Astrocyte (in vitro differentiated cells and primary cell): ENCODE measurements at regions not wholly inside any gene's neighbourhood (a gene's known extent, or its start where the extent isn't known, plus 50 kb on each side); places are given as distances from the start of the nearest gene placed in this dataset.

Experiments
- DNase-seq: peaks from one replicate; pipeline ENCODE4 v3.0.0-alpha.2; 2010; ENCODE audit warnings: low read depth
- FAIRE-seq: peaks from 2 replicates; lab custom pipeline; 2011; peaks lifted over from hg19 to GRCh38; lab: Jason Lieb, UNC
- H2AFZ ChIP-seq: 2 replicates; pipeline ENCODE4 v1.6.0; 2012; ENCODE audit warnings: low read depth, low read length, inconsistent platforms
- H3K27ac ChIP-seq: 2 replicates; pipeline ENCODE4 v1.5.1; 2011; ENCODE audit warnings: low read depth, low read length, inconsistent platforms
- H3K27me3 ChIP-seq: 2 replicates; pipeline ENCODE4 v1.6.0; 2011; ENCODE audit warnings: low read length, inconsistent platforms; ENCODE audit not compliant: insufficient read depth
- H3K36me3 ChIP-seq: 2 replicates; pipeline ENCODE4 v1.5.1; 2011; ENCODE audit warnings: low read length, inconsistent platforms; ENCODE audit not compliant: insufficient read depth
- H3K4me1 ChIP-seq: 2 replicates; pipeline ENCODE4 v1.5.1; 2011; ENCODE audit warnings: low read length, inconsistent platforms; ENCODE audit not compliant: insufficient read depth
- H3K4me2 ChIP-seq: 2 replicates; pipeline ENCODE4 v1.6.0; 2012; ENCODE audit warnings: low read length, inconsistent platforms
- H3K4me3 ChIP-seq: 2 replicates; pipeline ENCODE4 v1.5.1; 2011; ENCODE audit warnings: low read depth, mild to moderate bottlenecking, low read length, inconsistent platforms; ENCODE audit not compliant: insufficient read depth
- H3K79me2 ChIP-seq: 2 replicates; pipeline ENCODE4 v1.6.0; 2012; ENCODE audit warnings: mild to moderate bottlenecking, low read length, inconsistent platforms; ENCODE audit not compliant: insufficient read depth
- H3K9ac ChIP-seq: 2 replicates; pipeline ENCODE4 v1.6.0; 2012; ENCODE audit warnings: mild to moderate bottlenecking, low read length, inconsistent platforms
- H3K9me3 ChIP-seq: 2 replicates; pipeline ENCODE4 v1.5.1; 2012; ENCODE audit warnings: low read depth, mild to moderate bottlenecking, low read length, inconsistent platforms; ENCODE audit not compliant: insufficient read depth
- H4K20me1 ChIP-seq: 2 replicates; pipeline ENCODE4 v1.6.0; 2012; ENCODE audit warnings: low read length, inconsistent platforms; ENCODE audit not compliant: insufficient read depth
- H3K27ac Mint-ChIP-seq: one replicate; pipeline ENCODE4 v1.8.0; 2021; ENCODE audit warnings: mild to moderate bottlenecking, mixed read lengths; ENCODE audit not compliant: unreplicated experiment
- H3K27me3 Mint-ChIP-seq: one replicate; pipeline ENCODE4 v1.8.0; 2021; ENCODE audit warnings: low read depth, mixed read lengths; ENCODE audit not compliant: unreplicated experiment
- H3K36me3 Mint-ChIP-seq: one replicate; pipeline ENCODE4 v1.8.0; 2021; ENCODE audit warnings: low read depth, mixed read lengths; ENCODE audit not compliant: unreplicated experiment
- H3K4me1 Mint-ChIP-seq: one replicate; pipeline ENCODE4 v1.8.0; 2021; ENCODE audit warnings: low read depth, mixed read lengths; ENCODE audit not compliant: unreplicated experiment
- H3K4me3 Mint-ChIP-seq: one replicate; pipeline ENCODE4 v1.8.0; 2021; ENCODE audit warnings: mild to moderate bottlenecking, moderate library complexity, mixed read lengths; ENCODE audit not compliant: unreplicated experiment
- H3K9me3 Mint-ChIP-seq: one replicate; pipeline ENCODE4 v1.8.0; 2021; ENCODE audit warnings: mild to moderate bottlenecking, mixed read lengths; ENCODE audit not compliant: unreplicated experiment
- EZH2 ChIP-seq: IDR thresholded peaks from 2 replicates; pipeline ENCODE4 v1.6.1; 2012; ENCODE audit warnings: mild to moderate bottlenecking, low read length, inconsistent platforms; ENCODE audit not compliant: insufficient read depth
- TF ChIP-seq, protein P1 (sequence below): IDR thresholded peaks from 2 replicates; pipeline ENCODE4 v1.5.1; 2011; ENCODE audit warnings: low read depth, mild to moderate bottlenecking, inconsistent platforms, low read length, moderate library complexity; ENCODE audit not compliant: insufficient read depth

DNA sequence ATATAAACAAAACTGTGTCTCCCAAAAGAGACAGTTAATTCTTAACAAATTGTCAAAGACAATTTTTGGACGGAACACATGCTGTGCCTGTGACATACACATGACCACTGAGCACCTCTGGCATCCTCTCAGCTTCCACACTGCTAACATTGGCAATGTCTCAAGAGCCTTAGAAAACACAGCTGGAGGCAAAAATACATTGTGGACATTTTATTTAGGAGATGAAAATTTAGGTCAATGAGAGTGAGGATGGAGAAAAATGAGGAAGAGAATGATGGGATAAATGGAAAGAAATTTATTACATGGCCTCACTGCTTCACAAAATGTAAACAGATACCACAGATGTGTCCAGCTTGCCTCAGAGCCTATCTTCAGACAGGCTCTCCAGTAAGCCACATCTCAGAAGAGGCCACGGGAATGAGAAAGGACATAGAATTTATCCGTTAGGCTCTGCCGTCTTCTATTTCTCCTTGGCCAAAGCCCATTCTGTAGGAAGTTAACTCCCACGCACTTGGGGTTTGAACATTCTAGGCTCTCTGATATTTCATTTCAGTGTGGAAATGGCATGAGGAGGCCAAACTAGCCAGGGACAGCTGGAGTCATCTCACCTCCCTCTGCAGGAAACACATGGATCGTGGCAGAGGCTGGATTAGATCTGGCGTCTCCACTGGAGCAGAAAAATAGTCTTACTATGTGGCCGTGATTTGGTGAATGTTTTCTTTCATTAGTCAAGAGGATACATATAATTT lies 519.4 kb upstream of the DSEL start:
- Histone ChIP-seq H3K27ac (no peak overlapping the region), H2AFZ (no peak overlapping the region), H3K79me2 (no peaks in the 10 kb centered on the region), H4K20me1 (no peaks in the 10 kb centered on the region), H3K27me3 (no peaks in the 10 kb centered on the region), H3K9ac (no peak overlapping the region), H3K4me1 (no peaks in the 10 kb centered on the region), H3K36me3 (no peaks in the 10 kb centered on the region), H3K4me3 (no peak overlapping the region), H3K9me3 (no peaks in the 10 kb centered on the region), H3K4me2 (no peak overlapping the region)
- no peaks in the 10 kb centered on the region for H3K4me1 Mint-ChIP-seq
- FAIRE-seq (no peak), DNase-seq (peak; percentile 5)
- no peaks in the 10 kb centered on the region for H3K27me3 Mint-ChIP-seq
- TF ChIP-seq EZH2, result no peak
- TF ChIP-seq, protein P1, sequence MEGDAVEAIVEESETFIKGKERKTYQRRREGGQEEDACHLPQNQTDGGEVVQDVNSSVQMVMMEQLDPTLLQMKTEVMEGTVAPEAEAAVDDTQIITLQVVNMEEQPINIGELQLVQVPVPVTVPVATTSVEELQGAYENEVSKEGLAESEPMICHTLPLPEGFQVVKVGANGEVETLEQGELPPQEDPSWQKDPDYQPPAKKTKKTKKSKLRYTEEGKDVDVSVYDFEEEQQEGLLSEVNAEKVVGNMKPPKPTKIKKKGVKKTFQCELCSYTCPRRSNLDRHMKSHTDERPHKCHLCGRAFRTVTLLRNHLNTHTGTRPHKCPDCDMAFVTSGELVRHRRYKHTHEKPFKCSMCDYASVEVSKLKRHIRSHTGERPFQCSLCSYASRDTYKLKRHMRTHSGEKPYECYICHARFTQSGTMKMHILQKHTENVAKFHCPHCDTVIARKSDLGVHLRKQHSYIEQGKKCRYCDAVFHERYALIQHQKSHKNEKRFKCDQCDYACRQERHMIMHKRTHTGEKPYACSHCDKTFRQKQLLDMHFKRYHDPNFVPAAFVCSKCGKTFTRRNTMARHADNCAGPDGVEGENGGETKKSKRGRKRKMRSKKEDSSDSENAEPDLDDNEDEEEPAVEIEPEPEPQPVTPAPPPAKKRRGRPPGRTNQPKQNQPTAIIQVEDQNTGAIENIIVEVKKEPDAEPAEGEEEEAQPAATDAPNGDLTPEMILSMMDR, result no peak
- no peak overlapping the region for H3K27ac Mint-ChIP-seq
- H3K4me3 Mint-ChIP-seq, result no peak overlapping the region
- no peaks in the 10 kb centered on the region for H3K9me3 Mint-ChIP-seq
- no peaks in the 10 kb centered on the region for H3K36me3 Mint-ChIP-seq

DNA sequence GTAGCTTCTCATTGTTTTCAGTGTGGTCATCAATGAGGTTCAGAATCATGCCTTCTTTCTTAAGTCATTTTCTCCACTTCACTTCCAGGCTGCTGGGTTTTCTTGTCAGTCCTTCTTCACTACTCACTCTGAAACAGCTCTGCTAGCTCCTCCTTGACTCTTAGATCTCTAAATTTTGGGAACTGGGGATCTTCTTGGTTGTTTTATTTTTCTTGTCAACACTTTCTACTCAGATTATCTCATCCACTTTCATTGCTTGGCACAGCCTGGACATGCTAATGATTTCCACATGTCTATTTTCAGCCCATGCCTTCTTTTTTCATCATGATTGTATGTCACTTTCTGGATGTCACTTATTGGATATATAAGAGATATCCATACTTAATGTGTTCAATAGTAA lies 517.8 kb upstream of the DSEL start:
- Mint-ChIP-seq H3K36me3 (no peaks in the 10 kb centered on the region), H3K27ac (no peak overlapping the region), H3K4me3 (no peak overlapping the region), H3K27me3 (no peaks in the 10 kb centered on the region), H3K9me3 (no peaks in the 10 kb centered on the region), H3K4me1 (no peaks in the 10 kb centered on the region)
- FAIRE-seq (peak; percentile 37), DNase-seq (no peak)
- H3K9ac ChIP-seq, result no peak overlapping the region
- H3K4me3 ChIP-seq, result no peak overlapping the region
- no peaks in the 10 kb centered on the region for H3K36me3 ChIP-seq
- H3K79me2 ChIP-seq, result no peaks in the 10 kb centered on the region
- H3K4me1 ChIP-seq, result no peaks in the 10 kb centered on the region
- H3K27me3 ChIP-seq, result no peaks in the 10 kb centered on the region
- H3K4me2 ChIP-seq, result no peak overlapping the region
- TF ChIP-seq, protein P1, result no peak
- no peak for TF ChIP-seq EZH2
- H3K9me3 ChIP-seq, result no peaks in the 10 kb centered on the region
- H2AFZ ChIP-seq, result no peak overlapping the region
- H4K20me1 ChIP-seq, result no peaks in the 10 kb centered on the region
- no peak overlapping the region for H3K27ac ChIP-seq

DNA sequence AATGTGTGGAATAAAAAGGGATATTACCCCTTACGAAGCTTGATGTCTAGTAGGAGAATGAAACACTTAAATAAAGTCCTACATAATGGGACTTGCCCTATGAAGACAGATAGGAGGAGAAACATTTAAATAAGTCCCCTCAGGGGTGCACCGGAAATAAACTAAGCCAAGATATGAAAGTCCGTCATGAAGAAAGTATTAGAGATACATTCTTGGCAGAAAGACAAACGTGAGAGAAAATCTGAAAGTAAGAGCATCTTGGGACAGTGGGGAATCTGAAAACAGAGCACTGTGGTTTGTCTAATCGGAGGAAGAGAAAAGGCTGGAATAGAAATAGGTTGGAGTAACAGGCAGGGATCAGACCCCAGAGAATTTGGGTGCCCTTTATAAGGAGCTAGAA lies 516.9 kb upstream of the DSEL start:
- H3K4me3 ChIP-seq, result no peak overlapping the region
- H4K20me1 ChIP-seq, result no peaks in the 10 kb centered on the region
- DNase-seq, result no peak
- H3K4me1 Mint-ChIP-seq, result no peaks in the 10 kb centered on the region
- H3K36me3 Mint-ChIP-seq, result no peaks in the 10 kb centered on the region
- no peaks in the 10 kb centered on the region for H3K9me3 Mint-ChIP-seq
- H3K9ac ChIP-seq, result no peak overlapping the region
- TF ChIP-seq, protein P1, result no peak
- TF ChIP-seq EZH2, result no peak
- H3K27ac ChIP-seq, result no peak overlapping the region
- H3K79me2 ChIP-seq, result no peaks in the 10 kb centered on the region
- FAIRE-seq, result no peak
- H3K27ac Mint-ChIP-seq, result no peak overlapping the region
- no peaks in the 10 kb centered on the region for H3K27me3 ChIP-seq
- H2AFZ ChIP-seq, result no peak overlapping the region
- H3K27me3 Mint-ChIP-seq, result no peaks in the 10 kb centered on the region
- no peak overlapping the region for H3K4me2 ChIP-seq
- H3K4me3 Mint-ChIP-seq, result no peak overlapping the region
- H3K9me3 ChIP-seq, result no peaks in the 10 kb centered on the region
- H3K36me3 ChIP-seq, result no peaks in the 10 kb centered on the region
- H3K4me1 ChIP-seq, result no peaks in the 10 kb centered on the region
